ENCODE measurements at regions not wholly inside any gene's neighbourhood (a gene's known extent, or its start where the extent isn't known, plus 50 kb on each side); places are given as distances from the start of the nearest gene placed in this dataset.

DNA sequence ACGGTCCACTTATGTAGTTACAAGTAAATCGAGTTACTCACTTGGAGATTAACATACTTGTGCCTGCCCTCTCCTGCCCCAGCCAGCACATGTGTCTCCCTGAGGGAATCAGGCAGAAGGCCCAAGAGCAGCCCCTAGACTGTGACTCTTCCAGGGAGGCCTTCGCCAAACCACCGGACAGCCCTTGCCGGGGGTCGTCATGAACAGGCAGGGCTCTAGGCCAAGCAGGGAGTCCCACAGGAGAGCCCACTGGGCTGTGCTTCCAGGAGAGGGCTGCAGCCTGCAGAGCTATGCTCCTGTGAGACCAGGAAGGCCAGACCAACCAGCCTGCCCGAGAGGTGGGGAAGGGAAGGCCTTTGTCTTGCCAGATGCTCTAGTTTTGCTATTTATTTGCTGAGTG lies 283.3 kb downstream of the FOXO1 start:
- TF ChIP-seq ZNF174 (CRISPR knock-in tag; IDR thresholded peaks at IDR 0.05) (no peak), TFAP4 (CRISPR knock-in tag; IDR thresholded peaks at IDR 0.05; ENCODE audit: borderline replicate concordance) (no peak)
